Uterus (tissue), 3 donors: ENCODE measurements at regions not wholly inside any gene's neighbourhood (a gene's known extent, or its start where the extent isn't known, plus 50 kb on each side); places are given as distances from the start of the nearest gene placed in this dataset.

ENCODE experiments used
- DNase-seq, 2 donors: peaks; one replicate each; pipeline ENCODE4 v3.0.0-alpha.2; 2019 to 2020
- H3K27ac ChIP-seq, 2 donors: fragments of 200-600 bp; sonication (generic); 1 replicate in 1 of 2; 2 replicates in 1 of 2; pipeline ENCODE4 v1.5.1; 2016 to 2018
- H3K27me3 ChIP-seq, 2 donors: fragments of 200-600 bp; sonication (generic); one replicate each; pipeline ENCODE4 v1.5.1; 2018 to 2019; ENCODE audit warnings: control low read depth in 1 of 2
- H3K36me3 ChIP-seq, 2 donors: fragments of 200-600 bp; sonication (generic); one replicate each; pipeline ENCODE4 v1.5.1; 2019; ENCODE audit warnings: control low read depth in 1 of 2
- H3K4me1 ChIP-seq, 2 donors: fragments of 200-600 bp; sonication (generic); one replicate each; pipeline ENCODE4 v1.5.1; 2018 to 2019; ENCODE audit warnings: control low read depth in 1 of 2
- H3K4me3 ChIP-seq, 2 donors: fragments of 200-600 bp; sonication (generic); 1 replicate in 1 of 2; 2 replicates in 1 of 2; pipeline ENCODE4 v1.5.1; 2018 to 2019; ENCODE audit warnings: mild to moderate bottlenecking in 1 of 2
- H3K9me3 ChIP-seq, 2 donors: fragments of 200-600 bp; sonication (generic); one replicate each; pipeline ENCODE4 v1.5.1; 2019; ENCODE audit warnings: control low read depth in 1 of 2
- POLR2A ChIP-seq, 2 donors: fragments of 450-650 bp; IDR thresholded peaks; one replicate each; pipeline ENCODE4 v1.6.1; 2016; ENCODE audit warnings: antibody characterized with exemption in 2 of 2, mild to moderate bottlenecking in 1 of 2, moderate library complexity in 1 of 2
- intact Hi-C: fragments of 100-400 bp; cut with DNase I; formaldehyde crosslinking; loops from one replicate; pipeline ENCODE4 v1.15.1; 2023; ENCODE audit warnings: low total_unique reads
- TF ChIP-seq, protein P1 (sequence below), 4 experiments: fragments of 200-600 bp in 2 of 4; fragments of 450-650 bp in 2 of 4; sonication (generic) in 2 of 4; IDR thresholded peaks; one replicate each; pipeline ENCODE4 v1.5.1; 2016 to 2019; ENCODE audit warnings: antibody characterized with exemption in 4 of 4, mild to moderate bottlenecking in 2 of 4, moderate library complexity in 1 of 4
- donor health status: DM: yes; HTN: yes; CAD: no.

DNA sequence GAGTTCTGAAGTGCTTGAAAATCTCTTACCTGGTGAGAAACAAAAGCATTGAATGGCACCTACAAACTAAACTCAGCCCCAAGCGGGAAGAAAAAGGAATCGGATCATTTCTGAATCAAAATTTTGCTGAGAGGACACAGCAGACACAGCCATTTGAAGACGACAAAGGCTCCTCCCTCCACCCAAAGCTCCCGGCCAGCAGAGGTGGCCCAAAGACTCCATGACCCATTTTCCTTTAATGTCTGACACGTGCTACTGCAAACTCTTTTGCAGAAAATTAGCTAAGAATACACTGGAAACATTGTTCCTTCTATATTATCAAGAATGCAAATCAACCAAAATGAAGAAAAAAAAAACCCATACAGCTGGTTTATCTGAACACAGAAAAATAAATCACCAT lies 85.9 kb upstream of the FOXN3 start:
- no peaks in the 10 kb centered on the region for H3K4me1 ChIP-seq
- no peak for DNase-seq
- H3K4me3 ChIP-seq = no peak overlapping the region
- H3K36me3 ChIP-seq = no peaks in the 10 kb centered on the region
- H3K27ac ChIP-seq = no peak overlapping the region
- H3K27me3 ChIP-seq = no peaks in the 10 kb centered on the region
- no peaks in the 10 kb centered on the region for H3K9me3 ChIP-seq
- TF ChIP-seq POLR2A (IDR thresholded peaks at IDR 0.05) = no peak
- TF ChIP-seq, protein P1, sequence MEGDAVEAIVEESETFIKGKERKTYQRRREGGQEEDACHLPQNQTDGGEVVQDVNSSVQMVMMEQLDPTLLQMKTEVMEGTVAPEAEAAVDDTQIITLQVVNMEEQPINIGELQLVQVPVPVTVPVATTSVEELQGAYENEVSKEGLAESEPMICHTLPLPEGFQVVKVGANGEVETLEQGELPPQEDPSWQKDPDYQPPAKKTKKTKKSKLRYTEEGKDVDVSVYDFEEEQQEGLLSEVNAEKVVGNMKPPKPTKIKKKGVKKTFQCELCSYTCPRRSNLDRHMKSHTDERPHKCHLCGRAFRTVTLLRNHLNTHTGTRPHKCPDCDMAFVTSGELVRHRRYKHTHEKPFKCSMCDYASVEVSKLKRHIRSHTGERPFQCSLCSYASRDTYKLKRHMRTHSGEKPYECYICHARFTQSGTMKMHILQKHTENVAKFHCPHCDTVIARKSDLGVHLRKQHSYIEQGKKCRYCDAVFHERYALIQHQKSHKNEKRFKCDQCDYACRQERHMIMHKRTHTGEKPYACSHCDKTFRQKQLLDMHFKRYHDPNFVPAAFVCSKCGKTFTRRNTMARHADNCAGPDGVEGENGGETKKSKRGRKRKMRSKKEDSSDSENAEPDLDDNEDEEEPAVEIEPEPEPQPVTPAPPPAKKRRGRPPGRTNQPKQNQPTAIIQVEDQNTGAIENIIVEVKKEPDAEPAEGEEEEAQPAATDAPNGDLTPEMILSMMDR (IDR thresholded peaks at IDR 0.05) = no peak
- intact Hi-C loops = no loop called here

DNA sequence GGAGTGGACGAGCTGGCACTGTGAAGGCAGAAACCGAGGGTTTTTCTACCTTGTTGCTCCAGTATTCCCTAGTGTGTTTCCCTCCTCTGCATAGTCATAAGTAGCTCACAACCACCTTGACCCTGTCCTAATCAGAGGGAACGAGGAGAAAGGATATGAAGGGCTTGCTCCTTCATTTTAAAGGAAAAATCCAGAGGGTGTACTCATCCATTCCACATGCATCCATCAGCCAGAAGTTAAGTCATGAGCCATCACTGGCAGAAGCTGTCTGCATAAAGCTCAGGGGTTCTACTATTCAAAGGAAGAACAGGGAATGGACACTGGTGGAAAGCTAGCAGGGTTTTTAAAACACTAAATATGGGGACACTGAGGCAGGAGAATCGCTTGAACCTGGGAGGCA lies 84.3 kb upstream of the FOXN3 start:
- no peak for DNase-seq
- Histone ChIP-seq H3K36me3 (no peaks in the 10 kb centered on the region), H3K9me3 (no peaks in the 10 kb centered on the region), H3K4me3 (no peak overlapping the region), H3K27ac (no peak overlapping the region), H3K27me3 (no peaks in the 10 kb centered on the region), H3K4me1 (no peaks in the 10 kb centered on the region)
- intact Hi-C loops = no loop called here
- TF ChIP-seq POLR2A (IDR thresholded peaks at IDR 0.05) = no peak
- TF ChIP-seq, protein P1 (IDR thresholded peaks at IDR 0.05) = no peak

DNA sequence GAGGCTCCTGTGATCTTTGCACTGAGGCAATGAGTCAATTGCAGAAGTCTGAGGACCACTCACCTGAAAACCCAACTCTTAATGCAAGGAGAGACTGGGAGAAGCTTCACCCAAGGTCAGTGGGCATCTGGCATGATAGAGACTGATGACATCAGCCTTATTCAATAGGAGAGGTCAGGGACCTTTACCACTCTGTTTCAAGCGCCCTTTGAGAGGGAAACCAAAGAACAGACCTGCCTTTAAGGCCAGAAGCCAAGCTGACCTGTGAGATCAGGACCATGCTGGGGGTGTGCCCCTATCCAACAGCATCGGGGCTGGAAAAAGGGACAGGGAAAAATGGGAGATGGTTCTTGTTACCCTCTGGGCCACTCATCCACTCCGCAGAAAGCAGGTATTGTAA lies 83.3 kb upstream of the FOXN3 start:
- H3K9me3 ChIP-seq = no peaks in the 10 kb centered on the region
- no peaks in the 10 kb centered on the region for H3K4me1 ChIP-seq
- no peaks in the 10 kb centered on the region for H3K36me3 ChIP-seq
- no peak for DNase-seq
- intact Hi-C loops = no loop called here
- H3K4me3 ChIP-seq = no peak overlapping the region
- no peak overlapping the region for H3K27ac ChIP-seq
- TF ChIP-seq POLR2A (IDR thresholded peaks at IDR 0.05) = no peak
- TF ChIP-seq, protein P1 (IDR thresholded peaks at IDR 0.05) = no peak
- no peaks in the 10 kb centered on the region for H3K27me3 ChIP-seq

DNA sequence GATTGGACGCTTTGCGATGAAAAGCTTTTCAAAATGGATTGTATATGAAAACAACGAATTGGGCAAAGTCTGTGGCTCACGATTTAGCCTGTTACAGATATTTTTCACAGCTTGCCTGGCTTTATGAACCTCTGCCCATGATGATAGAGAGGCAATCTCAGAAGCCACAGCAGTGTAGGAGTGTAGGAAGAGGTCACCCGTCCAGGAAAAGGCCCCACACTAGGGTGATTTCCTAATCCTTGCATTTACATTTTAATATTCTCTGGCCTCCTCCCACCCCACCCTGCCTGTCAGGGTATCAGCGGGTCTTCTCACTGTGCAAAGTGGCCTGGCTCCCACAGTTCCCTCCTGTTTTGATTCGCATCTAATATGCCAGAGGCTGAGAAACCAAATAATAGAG lies 81.8 kb upstream of the FOXN3 start:
- TF ChIP-seq, protein P1 (IDR thresholded peaks at IDR 0.05) = no peak
- no peak for TF ChIP-seq POLR2A (IDR thresholded peaks at IDR 0.05)
- H3K9me3 ChIP-seq = no peaks in the 10 kb centered on the region
- H3K36me3 ChIP-seq = no peaks in the 10 kb centered on the region
- H3K27me3 ChIP-seq = no peaks in the 10 kb centered on the region
- H3K27ac ChIP-seq = no peak overlapping the region
- DNase-seq = no peak
- intact Hi-C loops = no loop called here
- no peak overlapping the region for H3K4me3 ChIP-seq
- H3K4me1 ChIP-seq = no peaks in the 10 kb centered on the region

DNA sequence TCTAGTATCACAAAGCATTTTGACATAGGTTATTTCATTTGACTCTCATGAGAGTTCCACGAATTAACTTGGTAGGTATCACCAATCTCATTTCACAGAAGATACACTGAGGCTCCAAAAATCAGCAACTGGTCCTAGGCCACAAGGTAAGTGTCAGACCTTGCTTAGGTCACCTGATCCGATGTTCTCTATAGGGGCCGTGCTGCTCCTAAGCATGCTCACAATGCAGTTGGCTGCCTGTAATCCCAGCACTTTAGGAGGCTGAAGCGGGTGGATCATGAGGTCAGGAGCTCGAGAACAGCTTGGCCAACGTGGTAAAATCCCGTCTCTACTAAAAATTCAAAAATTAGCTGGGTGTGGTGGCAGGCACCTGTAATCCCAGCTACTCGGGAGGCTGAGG lies 78.7 kb upstream of the FOXN3 start:
- intact Hi-C loops = no loop called here
- Histone ChIP-seq H3K36me3 (no peaks in the 10 kb centered on the region), H3K27ac (no peak overlapping the region), H3K27me3 (no peaks in the 10 kb centered on the region), H3K4me1 (no peaks in the 10 kb centered on the region), H3K9me3 (no peaks in the 10 kb centered on the region), H3K4me3 (no peak overlapping the region)
- TF ChIP-seq, protein P1 (IDR thresholded peaks at IDR 0.05) = no peak
- no peak for TF ChIP-seq POLR2A (IDR thresholded peaks at IDR 0.05)
- DNase-seq = no peak
